C4-2B (cell line): ENCODE measurements at regions not wholly inside any gene's neighbourhood (a gene's known extent, or its start where the extent isn't known, plus 50 kb on each side); places are given as distances from the start of the nearest gene placed in this dataset.

ENCODE experiments used
- ZFX ChIP-seq: fragments of 450-650 bp; IDR thresholded peaks from 2 replicates; pipeline ENCODE4 v1.6.1; 2017
- TF ChIP-seq, protein P1 (sequence below): fragments of 450-650 bp; conservative IDR thresholded peaks from 2 replicates; pipeline ENCODE4 v1.5.1; 2017; ENCODE audit warnings: mild to moderate bottlenecking

DNA sequence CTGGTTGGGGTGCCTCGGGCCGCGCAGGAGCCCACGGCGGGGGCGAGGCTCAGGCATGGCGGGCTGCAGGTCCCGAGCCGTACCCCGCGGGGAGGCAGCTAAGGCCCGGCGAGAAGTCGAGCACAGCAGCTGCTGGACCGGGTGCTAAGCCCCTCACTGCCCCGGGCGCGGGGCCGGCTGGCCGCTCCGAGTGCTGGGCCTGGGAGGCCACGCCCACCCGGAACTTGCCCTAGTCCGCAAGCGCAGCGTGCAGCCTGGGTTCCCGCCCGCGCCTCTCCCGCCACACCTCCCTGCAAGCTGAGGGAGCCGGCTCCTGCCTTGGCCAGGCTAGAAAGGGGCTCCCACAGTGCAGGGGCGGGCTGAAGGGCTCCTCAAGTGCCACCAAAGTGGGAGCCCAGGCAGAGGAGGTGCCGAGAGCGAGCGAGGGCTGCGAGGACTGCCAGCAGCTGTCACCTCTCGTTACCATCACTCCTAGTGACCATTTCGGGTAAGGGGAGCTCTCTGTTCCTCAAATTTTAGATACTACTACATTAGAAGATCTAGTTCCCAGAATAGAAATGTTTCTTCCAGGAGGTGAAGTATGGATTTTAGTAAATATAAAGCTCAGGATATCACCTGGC, 417.0 kb upstream of the AGTR1 start:
- TF ChIP-seq, protein P1, sequence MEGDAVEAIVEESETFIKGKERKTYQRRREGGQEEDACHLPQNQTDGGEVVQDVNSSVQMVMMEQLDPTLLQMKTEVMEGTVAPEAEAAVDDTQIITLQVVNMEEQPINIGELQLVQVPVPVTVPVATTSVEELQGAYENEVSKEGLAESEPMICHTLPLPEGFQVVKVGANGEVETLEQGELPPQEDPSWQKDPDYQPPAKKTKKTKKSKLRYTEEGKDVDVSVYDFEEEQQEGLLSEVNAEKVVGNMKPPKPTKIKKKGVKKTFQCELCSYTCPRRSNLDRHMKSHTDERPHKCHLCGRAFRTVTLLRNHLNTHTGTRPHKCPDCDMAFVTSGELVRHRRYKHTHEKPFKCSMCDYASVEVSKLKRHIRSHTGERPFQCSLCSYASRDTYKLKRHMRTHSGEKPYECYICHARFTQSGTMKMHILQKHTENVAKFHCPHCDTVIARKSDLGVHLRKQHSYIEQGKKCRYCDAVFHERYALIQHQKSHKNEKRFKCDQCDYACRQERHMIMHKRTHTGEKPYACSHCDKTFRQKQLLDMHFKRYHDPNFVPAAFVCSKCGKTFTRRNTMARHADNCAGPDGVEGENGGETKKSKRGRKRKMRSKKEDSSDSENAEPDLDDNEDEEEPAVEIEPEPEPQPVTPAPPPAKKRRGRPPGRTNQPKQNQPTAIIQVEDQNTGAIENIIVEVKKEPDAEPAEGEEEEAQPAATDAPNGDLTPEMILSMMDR, result no peak
- no peak for TF ChIP-seq ZFX
